Cardiac muscle cell (in vitro differentiated cells and primary cell): ENCODE measurements at regions not wholly inside any gene's neighbourhood (a gene's known extent, or its start where the extent isn't known, plus 50 kb on each side); places are given as distances from the start of the nearest gene placed in this dataset.

ENCODE experiments used
- DNase-seq, 2 donors: peaks; one replicate each; pipeline versions ENCODE4 v3.0.0 to v3.0.0-alpha.2; 2010 to 2017; ENCODE audit warnings: low read depth in 1 of 2, low spot score in 1 of 2
- H3K27ac ChIP-seq: fragments of 200-600 bp; sonication (generic); 2 replicates; pipeline ENCODE4 v1.5.1; 2016
- H3K27me3 ChIP-seq: fragments of 200-600 bp; sonication (generic); 2 replicates; pipeline ENCODE4 v1.6.0; 2016; ENCODE audit warnings: control low read depth
- H3K36me3 ChIP-seq: fragments of 200-600 bp; sonication (generic); 2 replicates; pipeline ENCODE4 v1.5.1; 2016; ENCODE audit warnings: control low read depth
- H3K4me1 ChIP-seq: fragments of 200-600 bp; sonication (generic); 2 replicates; pipeline ENCODE4 v1.8.1; 2017; ENCODE audit warnings: low read depth, mild to moderate bottlenecking, mixed run types
- H3K4me3 ChIP-seq: fragments of 200-600 bp; sonication (generic); 2 replicates; pipeline ENCODE4 v1.5.1; 2016; ENCODE audit warnings: mild to moderate bottlenecking
- H3K9me3 ChIP-seq: fragments of 200-600 bp; sonication (generic); 2 replicates; pipeline ENCODE4 v1.5.1; 2017; ENCODE audit warnings: low read depth, mild to moderate bottlenecking, control low read depth
- TF ChIP-seq, protein P1 (sequence below): IDR thresholded peaks from 2 replicates; pipeline ENCODE4 v1.5.1; 2012; ENCODE audit warnings: low read depth, mild to moderate bottlenecking, low read length

GRCh38 chr4:8775121-8775520 is 96.5 kb downstream of the HMX1 start:
- no peak overlapping the region for H3K4me3 ChIP-seq
- no peak overlapping the region for H3K27ac ChIP-seq
- no peaks in the 10 kb centered on the region for H3K4me1 ChIP-seq
- TF ChIP-seq, protein P1, sequence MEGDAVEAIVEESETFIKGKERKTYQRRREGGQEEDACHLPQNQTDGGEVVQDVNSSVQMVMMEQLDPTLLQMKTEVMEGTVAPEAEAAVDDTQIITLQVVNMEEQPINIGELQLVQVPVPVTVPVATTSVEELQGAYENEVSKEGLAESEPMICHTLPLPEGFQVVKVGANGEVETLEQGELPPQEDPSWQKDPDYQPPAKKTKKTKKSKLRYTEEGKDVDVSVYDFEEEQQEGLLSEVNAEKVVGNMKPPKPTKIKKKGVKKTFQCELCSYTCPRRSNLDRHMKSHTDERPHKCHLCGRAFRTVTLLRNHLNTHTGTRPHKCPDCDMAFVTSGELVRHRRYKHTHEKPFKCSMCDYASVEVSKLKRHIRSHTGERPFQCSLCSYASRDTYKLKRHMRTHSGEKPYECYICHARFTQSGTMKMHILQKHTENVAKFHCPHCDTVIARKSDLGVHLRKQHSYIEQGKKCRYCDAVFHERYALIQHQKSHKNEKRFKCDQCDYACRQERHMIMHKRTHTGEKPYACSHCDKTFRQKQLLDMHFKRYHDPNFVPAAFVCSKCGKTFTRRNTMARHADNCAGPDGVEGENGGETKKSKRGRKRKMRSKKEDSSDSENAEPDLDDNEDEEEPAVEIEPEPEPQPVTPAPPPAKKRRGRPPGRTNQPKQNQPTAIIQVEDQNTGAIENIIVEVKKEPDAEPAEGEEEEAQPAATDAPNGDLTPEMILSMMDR, result no peak
- DNase-seq, result no peak
- no peaks in the 10 kb centered on the region for H3K27me3 ChIP-seq
- no peaks in the 10 kb centered on the region for H3K9me3 ChIP-seq
- H3K36me3 ChIP-seq, result no peaks in the 10 kb centered on the region

DNA sequence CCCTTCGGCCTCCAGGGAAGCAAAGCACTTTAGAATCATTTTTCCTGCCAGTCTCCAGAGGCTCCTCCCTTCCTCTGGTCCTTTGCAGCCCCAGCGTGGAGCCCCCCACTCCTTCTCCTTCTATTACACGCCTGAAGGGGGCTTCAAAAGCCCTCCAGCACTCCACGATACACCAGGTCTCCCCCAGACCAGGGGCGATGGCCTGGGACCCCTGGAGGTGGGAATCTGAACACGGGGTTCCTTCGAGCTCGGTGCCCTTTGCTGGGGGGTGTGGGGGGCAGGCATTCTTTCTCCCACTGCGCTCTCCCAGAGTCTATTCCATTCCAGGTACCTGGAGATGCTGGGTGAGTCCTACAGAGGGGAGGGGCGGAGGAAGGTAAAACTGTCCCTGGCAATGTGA is 97.6 kb downstream of the HMX1 start:
- no peaks in the 10 kb centered on the region for H3K9me3 ChIP-seq
- DNase-seq, result no peak
- H3K27me3 ChIP-seq, result no peaks in the 10 kb centered on the region
- H3K36me3 ChIP-seq, result no peaks in the 10 kb centered on the region
- no peaks in the 10 kb centered on the region for H3K4me1 ChIP-seq
- TF ChIP-seq, protein P1, result no peak
- no peak overlapping the region for H3K4me3 ChIP-seq
- H3K27ac ChIP-seq, result no peak overlapping the region

DNA sequence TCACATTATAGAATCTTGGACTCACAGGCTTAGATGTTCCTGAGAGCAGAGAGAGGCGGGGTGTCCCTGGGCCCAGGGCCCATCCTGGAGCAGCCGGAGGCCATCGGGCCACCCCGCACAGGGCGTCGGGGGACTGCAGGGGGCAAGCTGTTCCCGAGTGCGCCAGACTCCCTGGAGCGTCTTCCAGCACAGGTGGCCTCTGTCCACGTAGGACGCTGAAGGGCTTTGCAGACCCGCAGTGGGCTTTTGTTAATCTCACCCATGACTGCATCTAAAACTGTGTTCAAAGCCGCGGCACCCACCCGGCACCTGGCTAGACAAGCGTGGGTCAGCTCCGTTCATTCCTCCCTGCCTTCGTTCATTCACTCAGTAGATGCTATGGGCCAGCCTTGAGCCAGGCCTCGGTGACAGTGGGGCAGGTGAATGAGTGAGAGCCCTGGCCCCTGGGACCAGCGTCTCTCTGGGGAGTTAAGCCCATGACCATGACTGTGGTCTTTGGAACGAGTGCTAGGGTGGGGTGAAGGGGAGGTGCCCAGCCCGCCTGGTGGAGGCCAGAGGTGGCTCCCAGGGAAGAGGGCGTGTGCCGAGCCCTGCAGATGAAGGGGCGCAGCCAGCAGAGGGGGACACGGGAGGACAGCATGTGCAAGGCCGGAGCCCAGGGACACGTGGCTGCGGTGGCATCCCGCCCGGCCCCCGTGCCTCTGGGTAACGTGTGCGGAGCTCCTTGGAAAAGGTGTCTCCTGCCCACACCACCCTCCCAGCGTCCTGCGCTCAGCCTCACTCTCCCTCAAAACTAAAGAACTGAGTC is 98.3 kb downstream of the HMX1 start:
- DNase-seq, result no peak
- H3K27ac ChIP-seq, result no peak overlapping the region
- no peak overlapping the region for H3K4me3 ChIP-seq
- TF ChIP-seq, protein P1, result no peak
- no peaks in the 10 kb centered on the region for H3K27me3 ChIP-seq
- no peaks in the 10 kb centered on the region for H3K36me3 ChIP-seq
- no peaks in the 10 kb centered on the region for H3K4me1 ChIP-seq
- no peaks in the 10 kb centered on the region for H3K9me3 ChIP-seq

DNA sequence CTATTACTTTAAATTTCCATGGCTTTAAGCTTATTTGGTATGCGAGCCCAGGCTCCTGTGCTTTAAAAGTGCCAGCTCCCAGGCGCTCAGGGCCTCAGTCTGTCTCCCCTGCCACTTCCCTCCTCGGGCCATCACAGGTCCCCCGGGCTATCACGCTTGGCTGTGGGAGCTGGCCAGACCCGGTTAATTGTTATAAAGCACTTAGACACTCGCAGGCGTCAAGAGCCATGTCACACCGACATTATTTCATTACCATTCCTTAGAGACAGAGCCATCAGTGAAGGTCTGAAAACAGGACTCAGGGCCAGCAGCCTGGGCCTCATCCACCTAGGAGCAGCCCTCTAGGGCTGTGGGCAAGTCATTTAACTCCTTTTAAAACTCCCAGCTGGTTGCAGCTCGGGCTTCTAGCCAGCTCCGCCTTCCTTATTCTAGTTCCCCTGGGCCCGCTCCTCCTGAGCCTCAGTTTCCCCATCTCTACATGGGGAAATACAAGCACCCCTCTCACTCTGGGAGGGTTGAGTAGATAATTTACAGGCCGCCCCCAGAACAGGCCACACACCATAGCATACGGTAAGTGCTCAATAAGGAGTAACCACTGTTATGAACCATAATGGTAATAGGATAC is 99.0 kb downstream of the HMX1 start:
- H3K27ac ChIP-seq, result no peak overlapping the region
- no peak overlapping the region for H3K4me3 ChIP-seq
- TF ChIP-seq, protein P1, result no peak
- no peaks in the 10 kb centered on the region for H3K4me1 ChIP-seq
- no peaks in the 10 kb centered on the region for H3K9me3 ChIP-seq
- DNase-seq, result no peak
- H3K27me3 ChIP-seq, result no peaks in the 10 kb centered on the region
- H3K36me3 ChIP-seq, result no peaks in the 10 kb centered on the region

GRCh38 chr4:8771666-8772065 is 100.0 kb downstream of the HMX1 start:
- TF ChIP-seq, protein P1, result no peak
- Histone ChIP-seq H3K36me3 (no peaks in the 10 kb centered on the region), H3K4me1 (no peaks in the 10 kb centered on the region), H3K27ac (no peak overlapping the region), H3K27me3 (no peaks in the 10 kb centered on the region), H3K9me3 (no peaks in the 10 kb centered on the region), H3K4me3 (no peak overlapping the region)
- no peak for DNase-seq
